ENCODE measurements at regions not wholly inside any gene's neighbourhood (a gene's known extent, or its start where the extent isn't known, plus 50 kb on each side); places are given as distances from the start of the nearest gene placed in this dataset.

GRCh38 chr15:93460717-93461116, 371.7 kb upstream of the RGMA start:
- no peak overlapping the region for H3K9ac ChIP-seq (ENCODE audit: low read length in 3 of 3)
- no peak for TF ChIP-seq CTCF (IDR thresholded peaks at IDR 0.05; ENCODE audit: borderline replicate concordance, extremely low read depth, insufficient read depth)
- H3K27ac ChIP-seq (ENCODE audit: low read depth in 2 of 2, low read length in 2 of 2) = no peak overlapping the region
- H3K36me3 ChIP-seq (ENCODE audit: control insufficient read depth in 2 of 3, insufficient read depth in 3 of 3, low read length in 3 of 3) = no peaks in the 10 kb centered on the region
- intact Hi-C loops (cut with DNase I) = no loop called here
- peak in 2 of 5 donors; percentile 34 to 40 for DNase-seq
- FAIRE-seq = no peak
- no peaks in the 10 kb centered on the region for H3K27me3 ChIP-seq (ENCODE audit: control insufficient read depth, insufficient read depth, low read length)
- H3K9me3 ChIP-seq (ENCODE audit: control insufficient read depth in 2 of 3, insufficient read depth in 1 of 3, low read length in 3 of 3) = no peaks in the 10 kb centered on the region
- no peak overlapping the region for H3K4me3 ChIP-seq (ENCODE audit: low read length in 3 of 3)
- H3K4me1 ChIP-seq (ENCODE audit: control insufficient read depth in 2 of 3, insufficient read depth in 2 of 3, low read depth in 1 of 3, low read length in 3 of 3) = peaks cover 0 to 2% (median 0%) of the 10 kb centered on the region in 3 donors

- no peaks in the 10 kb centered on the region for H3K27me3 ChIP-seq (ENCODE audit: control insufficient read depth, insufficient read depth, low read length)
- DNase-seq (no peak), FAIRE-seq (no peak)
- no peak overlapping the region for H3K9ac ChIP-seq (ENCODE audit: low read length in 3 of 3)
- H3K4me1 ChIP-seq (ENCODE audit: control insufficient read depth in 2 of 3, insufficient read depth in 2 of 3, low read depth in 1 of 3, low read length in 3 of 3) = peaks cover 0 to 2% (median 0%) of the 10 kb centered on the region in 3 donors
- H3K4me3 ChIP-seq (ENCODE audit: low read length in 3 of 3) = no peak overlapping the region
- no peak for TF ChIP-seq CTCF (IDR thresholded peaks at IDR 0.05; ENCODE audit: borderline replicate concordance, extremely low read depth, insufficient read depth)
- intact Hi-C loops (cut with DNase I) = no loop called here
- H3K9me3 ChIP-seq (ENCODE audit: control insufficient read depth in 2 of 3, insufficient read depth in 1 of 3, low read length in 3 of 3) = no peaks in the 10 kb centered on the region
- H3K27ac ChIP-seq (ENCODE audit: low read depth in 2 of 2, low read length in 2 of 2) = no peak overlapping the region
- H3K36me3 ChIP-seq (ENCODE audit: control insufficient read depth in 2 of 3, insufficient read depth in 3 of 3, low read length in 3 of 3) = no peaks in the 10 kb centered on the region
These were observed 370.4 kb upstream of the RGMA start for GRCh38 chr15:93459396-93459795.

- H3K9me3 ChIP-seq (ENCODE audit: control insufficient read depth in 2 of 3, insufficient read depth in 1 of 3, low read length in 3 of 3) = no peaks in the 10 kb centered on the region
- intact Hi-C loops (cut with DNase I) = no loop called here
- H3K27me3 ChIP-seq (ENCODE audit: control insufficient read depth, insufficient read depth, low read length) = no peaks in the 10 kb centered on the region
- TF ChIP-seq CTCF (IDR thresholded peaks at IDR 0.05; ENCODE audit: borderline replicate concordance, extremely low read depth, insufficient read depth) = no peak
- H3K4me3 ChIP-seq (ENCODE audit: low read length in 3 of 3) = no peak overlapping the region
- no peak overlapping the region for H3K9ac ChIP-seq (ENCODE audit: low read length in 3 of 3)
- H3K27ac ChIP-seq (ENCODE audit: low read depth in 2 of 2, low read length in 2 of 2) = no peak overlapping the region
- no peaks in the 10 kb centered on the region for H3K36me3 ChIP-seq (ENCODE audit: control insufficient read depth in 2 of 3, insufficient read depth in 3 of 3, low read length in 3 of 3)
- H3K4me1 ChIP-seq (ENCODE audit: control insufficient read depth in 2 of 3, insufficient read depth in 2 of 3, low read depth in 1 of 3, low read length in 3 of 3) = peaks cover 0 to 2% (median 0%) of the 10 kb centered on the region in 3 donors
- DNase-seq (no peak), FAIRE-seq (no peak)
These were observed 369.6 kb upstream of the RGMA start for GRCh38 chr15:93458597-93458996.

- peaks cover 0 to 2% (median 0%) of the 10 kb centered on the region in 3 donors for H3K4me1 ChIP-seq (ENCODE audit: control insufficient read depth in 2 of 3, insufficient read depth in 2 of 3, low read depth in 1 of 3, low read length in 3 of 3)
- DNase-seq (no peak), FAIRE-seq (no peak)
- H3K27me3 ChIP-seq (ENCODE audit: control insufficient read depth, insufficient read depth, low read length) = no peaks in the 10 kb centered on the region
- no peak overlapping the region for H3K4me3 ChIP-seq (ENCODE audit: low read length in 3 of 3)
- no peak overlapping the region for H3K9ac ChIP-seq (ENCODE audit: low read length in 3 of 3)
- intact Hi-C loops (cut with DNase I) = no loop called here
- no peaks in the 10 kb centered on the region for H3K36me3 ChIP-seq (ENCODE audit: control insufficient read depth in 2 of 3, insufficient read depth in 3 of 3, low read length in 3 of 3)
- no peak overlapping the region for H3K27ac ChIP-seq (ENCODE audit: low read depth in 2 of 2, low read length in 2 of 2)
- TF ChIP-seq CTCF (IDR thresholded peaks at IDR 0.05; ENCODE audit: borderline replicate concordance, extremely low read depth, insufficient read depth) = no peak
- H3K9me3 ChIP-seq (ENCODE audit: control insufficient read depth in 2 of 3, insufficient read depth in 1 of 3, low read length in 3 of 3) = no peaks in the 10 kb centered on the region
These were observed 365.8 kb upstream of the RGMA start for GRCh38 chr15:93454788-93455187.

Data from kidney (tissue), 13 donors.